Osteoblast (primary cell): ENCODE measurements at regions not wholly inside any gene's neighbourhood (a gene's known extent, or its start where the extent isn't known, plus 50 kb on each side); places are given as distances from the start of the nearest gene placed in this dataset.
A peak's percentile ranks its signal among the peaks of the same experiment; 100 is the strongest.

Source experiments
- DNase-seq: peaks from one replicate; pipeline ENCODE4 v3.0.0; 2011; ENCODE audit warnings: low spot score, mixed read lengths; ENCODE audit not compliant: insufficient read length; ENCODE audit errors: missing footprints
- H2AFZ ChIP-seq: 2 replicates; pipeline ENCODE4 v1.6.0; 2011; ENCODE audit warnings: mild to moderate bottlenecking, low read length
- H3K27ac ChIP-seq: 2 replicates; pipeline ENCODE4 v1.5.1; 2011; ENCODE audit warnings: mild to moderate bottlenecking, low read depth, low read length, moderate library complexity
- H3K27me3 ChIP-seq: 2 replicates; pipeline ENCODE4 v1.6.0; 2012; ENCODE audit warnings: mild to moderate bottlenecking, control low read depth, inconsistent platforms, low read length, moderate library complexity; ENCODE audit not compliant: insufficient read depth
- H3K36me3 ChIP-seq: 2 replicates; pipeline ENCODE4 v1.5.1; 2011; ENCODE audit warnings: mild to moderate bottlenecking, low read length, control low read depth, moderate library complexity; ENCODE audit not compliant: insufficient read depth
- H3K4me1 ChIP-seq: 2 replicates; pipeline ENCODE4 v1.5.1; 2011; ENCODE audit warnings: mild to moderate bottlenecking, low read length, control low read depth, moderate library complexity; ENCODE audit not compliant: insufficient read depth
- H3K4me2 ChIP-seq: 2 replicates; pipeline ENCODE4 v1.6.0; 2011; ENCODE audit warnings: mild to moderate bottlenecking, low read length; ENCODE audit not compliant: insufficient read depth
- H3K4me3 ChIP-seq: fragments of 200-600 bp; sonication (generic); 3 replicates; pipeline ENCODE4 v1.5.1; 2012; ENCODE audit warnings: mild to moderate bottlenecking, low read length, inconsistent platforms; ENCODE audit not compliant: insufficient read depth
- H3K79me2 ChIP-seq: 2 replicates; pipeline ENCODE4 v1.6.0; 2012; ENCODE audit warnings: mild to moderate bottlenecking, low read length, control low read depth, inconsistent platforms; ENCODE audit not compliant: insufficient read depth
- H3K9me3 ChIP-seq: 2 replicates; pipeline ENCODE4 v1.5.1; 2011; ENCODE audit warnings: low read depth, low read length, control low read depth
- H4K20me1 ChIP-seq: 2 replicates; pipeline ENCODE4 v1.6.0; 2012; ENCODE audit warnings: mild to moderate bottlenecking, low read length, control low read depth; ENCODE audit not compliant: insufficient read depth
- CTCF ChIP-seq: IDR thresholded peaks from 2 replicates; pipeline ENCODE4 v1.5.1; 2011; ENCODE audit warnings: mild to moderate bottlenecking, low read depth, low read length, moderate library complexity; ENCODE audit errors: extremely low read depth

GRCh38 chr14:76708028-76708427, 53.2 kb upstream of the VASH1 start:
- TF ChIP-seq CTCF = no peak
- Histone ChIP-seq H3K4me2 (no peak overlapping the region), H2AFZ (no peak overlapping the region), H3K4me3 (no peak overlapping the region), H4K20me1 (no peaks in the 10 kb centered on the region), H3K36me3 (no peaks in the 10 kb centered on the region), H3K79me2 (no peaks in the 10 kb centered on the region), H3K9me3 (no peaks in the 10 kb centered on the region), H3K4me1 (no peaks in the 10 kb centered on the region), H3K27ac (no peak overlapping the region), H3K27me3 (peaks cover 12% of the 10 kb centered on the region)
- no peak for DNase-seq

- H3K27ac ChIP-seq = no peak overlapping the region
- no peak overlapping the region for H3K4me2 ChIP-seq
- no peak for DNase-seq
- TF ChIP-seq CTCF = no peak
- no peaks in the 10 kb centered on the region for H3K4me1 ChIP-seq
- no peaks in the 10 kb centered on the region for H4K20me1 ChIP-seq
- no peaks in the 10 kb centered on the region for H3K36me3 ChIP-seq
- no peak overlapping the region for H3K4me3 ChIP-seq
- H2AFZ ChIP-seq = no peak overlapping the region
- H3K79me2 ChIP-seq = no peaks in the 10 kb centered on the region
- peaks cover 20% of the 10 kb centered on the region for H3K27me3 ChIP-seq
- no peaks in the 10 kb centered on the region for H3K9me3 ChIP-seq
Measured at GRCh38 chr14:76708771-76709170, 52.5 kb upstream of the VASH1 start.

GRCh38 chr14:76710056-76711010, 50.9 kb upstream of the VASH1 start:
- DNase-seq = peak; percentile 89
- H3K4me1 ChIP-seq = no peaks in the 10 kb centered on the region
- no peaks in the 10 kb centered on the region for H3K36me3 ChIP-seq
- no peak overlapping the region for H3K4me2 ChIP-seq
- H2AFZ ChIP-seq = no peak overlapping the region
- H3K27me3 ChIP-seq = peaks cover 22% of the 10 kb centered on the region
- no peaks in the 10 kb centered on the region for H3K79me2 ChIP-seq
- H4K20me1 ChIP-seq = no peaks in the 10 kb centered on the region
- peak; percentile 79 for TF ChIP-seq CTCF
- H3K4me3 ChIP-seq = no peak overlapping the region
- no peaks in the 10 kb centered on the region for H3K9me3 ChIP-seq
- no peak overlapping the region for H3K27ac ChIP-seq
